Loucy (cell line): ENCODE measurements at regions not wholly inside any gene's neighbourhood (a gene's known extent, or its start where the extent isn't known, plus 50 kb on each side); places are given as distances from the start of the nearest gene placed in this dataset.

Experiments
- H2AFZ ChIP-seq: fragments of 200-600 bp; sonication (generic); 2 replicates; pipeline ENCODE4 v1.6.0; 2016; ENCODE audit warnings: antibody characterized with exemption, mild to moderate bottlenecking, low read length, moderate library complexity
- H3F3A ChIP-seq: fragments of 200-600 bp; 2 replicates; pipeline ENCODE4 v1.6.0; 2016; ENCODE audit warnings: antibody characterized with exemption, low read depth, mild to moderate bottlenecking
- H3K27me3 ChIP-seq: fragments of 200-600 bp; sonication (generic); 2 replicates; pipeline ENCODE4 v1.6.1; 2014; ENCODE audit warnings: low read length, mild to moderate bottlenecking; ENCODE audit not compliant: insufficient read depth, poor library complexity, severe bottlenecking
- H3K36me3 ChIP-seq: fragments of 200-600 bp; sonication (generic); 2 replicates; pipeline ENCODE4 v1.6.1; 2016; ENCODE audit warnings: low read length; ENCODE audit not compliant: insufficient read depth
- H3K4me1 ChIP-seq: fragments of 200-600 bp; sonication (generic); 2 replicates; pipeline ENCODE4 v1.5.1; 2014; ENCODE audit warnings: low read length, mild to moderate bottlenecking; ENCODE audit not compliant: insufficient read depth, poor library complexity, severe bottlenecking
- H3K4me2 ChIP-seq: fragments of 200-600 bp; sonication (generic); 2 replicates; pipeline ENCODE4 v1.6.0; 2014; ENCODE audit warnings: antibody characterized with exemption, low read length, low read depth, mild to moderate bottlenecking; ENCODE audit not compliant: poor library complexity, severe bottlenecking
- H3K4me3 ChIP-seq: fragments of 200-600 bp; sonication (generic); 2 replicates; pipeline ENCODE4 v1.5.1; 2014; ENCODE audit warnings: low read length, mild to moderate bottlenecking, mixed read lengths; ENCODE audit not compliant: poor library complexity, severe bottlenecking
- H3K79me2 ChIP-seq: fragments of 200-600 bp; sonication (generic); 2 replicates; pipeline ENCODE4 v1.6.1; 2014; ENCODE audit warnings: low read length; ENCODE audit not compliant: insufficient read depth
- H3K9ac ChIP-seq: fragments of 200-600 bp; sonication (generic); 2 replicates; pipeline ENCODE4 v1.6.0; 2014; ENCODE audit warnings: mild to moderate bottlenecking, low read depth, low read length, moderate library complexity; ENCODE audit not compliant: poor library complexity, severe bottlenecking
- H3K9me2 ChIP-seq: fragments of 200-600 bp; sonication (generic); replicated peaks from 2 replicates; pipeline ENCODE4 v1.6.1; 2016; ENCODE audit warnings: low read depth, low read length, mixed read lengths
- H3K9me3 ChIP-seq: fragments of 200-600 bp; sonication (generic); 2 replicates; pipeline ENCODE4 v1.6.1; 2014; ENCODE audit warnings: mild to moderate bottlenecking, antibody characterized with exemption, low read length, low read depth; ENCODE audit not compliant: insufficient read depth
- H4K20me1 ChIP-seq: fragments of 200-600 bp; sonication (generic); 2 replicates; pipeline ENCODE4 v1.6.0; 2014; ENCODE audit warnings: antibody characterized with exemption, low read length, mild to moderate bottlenecking; ENCODE audit not compliant: insufficient read depth, poor library complexity, severe bottlenecking
- CTCF ChIP-seq: fragments of 200-600 bp; sonication (generic); conservative IDR thresholded peaks from 2 replicates; pipeline ENCODE4 v1.5.1; 2014; ENCODE audit warnings: mild to moderate bottlenecking, antibody characterized with exemption, low read length
- EZH2phosphoT487 ChIP-seq: fragments of 200-600 bp; IDR thresholded peaks from 2 replicates; pipeline ENCODE4 v1.6.1; 2018; ENCODE audit warnings: antibody characterized with exemption, mild to moderate bottlenecking, moderate library complexity, borderline replicate concordance

GRCh38 chr6:6808915-6809314, 220.4 kb downstream of the LY86 start:
- Histone ChIP-seq H3K4me1 (peaks cover 1% of the 10 kb centered on the region), H2AFZ (no peak overlapping the region), H4K20me1 (no peaks in the 10 kb centered on the region), H3K4me2 (no peak overlapping the region), H3K9me2 (no peaks in the 10 kb centered on the region), H3K36me3 (no peaks in the 10 kb centered on the region), H3K9me3 (no peaks in the 10 kb centered on the region), H3K9ac (no peak overlapping the region), H3K27me3 (no peaks in the 10 kb centered on the region), H3K4me3 (no peak overlapping the region), H3F3A (no peaks in the 10 kb centered on the region), H3K79me2 (no peaks in the 10 kb centered on the region)
- TF ChIP-seq EZH2phosphoT487 (no peak), CTCF (no peak)

- Histone ChIP-seq H2AFZ (no peak overlapping the region), H3K79me2 (no peaks in the 10 kb centered on the region), H3K9me3 (no peaks in the 10 kb centered on the region), H3K27me3 (no peaks in the 10 kb centered on the region), H3F3A (no peaks in the 10 kb centered on the region), H3K4me2 (peak overlapping the region; percentile 3), H3K4me3 (no peak overlapping the region), H3K4me1 (peaks cover 9% of the 10 kb centered on the region), H3K9me2 (no peaks in the 10 kb centered on the region), H3K9ac (no peak overlapping the region), H4K20me1 (no peaks in the 10 kb centered on the region), H3K36me3 (no peaks in the 10 kb centered on the region)
- TF ChIP-seq CTCF (no peak), EZH2phosphoT487 (no peak)
Measured at GRCh38 chr6:6810727-6811126, 222.2 kb downstream of the LY86 start.

GRCh38 chr6:6811128-6812009, 222.8 kb downstream of the LY86 start:
- no peak overlapping the region for H2AFZ ChIP-seq
- no peak overlapping the region for H3K4me3 ChIP-seq
- H3K9ac ChIP-seq, result no peak overlapping the region

More at GRCh38 chr6:6811128-6812009, 222.8 kb downstream of the LY86 start:
- no peak for TF ChIP-seq CTCF
- TF ChIP-seq EZH2phosphoT487, result no peak
- H3K4me2 ChIP-seq, result peak overlapping the region; percentile 3
- H3K27me3 ChIP-seq, result no peaks in the 10 kb centered on the region
- peaks cover 9% of the 10 kb centered on the region for H3K4me1 ChIP-seq
- no peaks in the 10 kb centered on the region for H3K79me2 ChIP-seq
- H3K9me3 ChIP-seq, result no peaks in the 10 kb centered on the region
- H3K36me3 ChIP-seq, result no peaks in the 10 kb centered on the region
- no peaks in the 10 kb centered on the region for H3F3A ChIP-seq
- no peaks in the 10 kb centered on the region for H4K20me1 ChIP-seq
- H3K9me2 ChIP-seq, result no peaks in the 10 kb centered on the region
